GM12864 (cell line): ENCODE measurements at regions not wholly inside any gene's neighbourhood (a gene's known extent, or its start where the extent isn't known, plus 50 kb on each side); places are given as distances from the start of the nearest gene placed in this dataset.

Source experiments
- DNase-seq: peaks from one replicate; pipeline ENCODE4 v3.0.0-alpha.2; 2011; ENCODE audit warnings: low read depth
- H3K4me3 ChIP-seq: 2 replicates; pipeline ENCODE4 v1.5.1; 2011; ENCODE audit warnings: mild to moderate bottlenecking, low read depth, low read length, control low read depth
- CTCF ChIP-seq: IDR thresholded peaks from 2 replicates; pipeline ENCODE4 v1.5.1; 2011; ENCODE audit warnings: low read depth, mild to moderate bottlenecking, moderate library complexity, low read length, control low read depth, inconsistent platforms; ENCODE audit errors: missing control alignments

GRCh38 chr13:106989876-106990275 is 421.9 kb upstream of the ARGLU1 start:
- no peak for DNase-seq

GRCh38 chr13:106987427-106987785 is 419.5 kb upstream of the ARGLU1 start:
- TF ChIP-seq CTCF = no peak
- no peak overlapping the region for H3K4me3 ChIP-seq
- no peak for DNase-seq

More at GRCh38 chr13:106989876-106990275, 421.9 kb upstream of the ARGLU1 start:
- H3K4me3 ChIP-seq = no peak overlapping the region
- no peak for TF ChIP-seq CTCF

GRCh38 chr13:106986687-106987426 is 418.9 kb upstream of the ARGLU1 start:
- H3K4me3 ChIP-seq = no peak overlapping the region

GRCh38 chr13:106986033-106986484 is 418.1 kb upstream of the ARGLU1 start:
- no peak for DNase-seq
- no peak for TF ChIP-seq CTCF
- no peak overlapping the region for H3K4me3 ChIP-seq

More at GRCh38 chr13:106986687-106987426, 418.9 kb upstream of the ARGLU1 start:
- TF ChIP-seq CTCF = no peak
- no peak for DNase-seq

- no peak for TF ChIP-seq CTCF
- no peak for DNase-seq
- H3K4me3 ChIP-seq = no peak overlapping the region
These were observed 417.5 kb upstream of the ARGLU1 start for GRCh38 chr13:106985481-106985880.

- no peak overlapping the region for H3K4me3 ChIP-seq
- no peak for DNase-seq
- TF ChIP-seq CTCF = no peak
These were observed 413.1 kb upstream of the ARGLU1 start for GRCh38 chr13:106981051-106981450.

- no peak for DNase-seq
- no peak overlapping the region for H3K4me3 ChIP-seq
- no peak for TF ChIP-seq CTCF
These were observed 399.5 kb upstream of the ARGLU1 start for GRCh38 chr13:106967391-106967790.
